ENCODE measurements at regions not wholly inside any gene's neighbourhood (a gene's known extent, or its start where the extent isn't known, plus 50 kb on each side); places are given as distances from the start of the nearest gene placed in this dataset.

DNA sequence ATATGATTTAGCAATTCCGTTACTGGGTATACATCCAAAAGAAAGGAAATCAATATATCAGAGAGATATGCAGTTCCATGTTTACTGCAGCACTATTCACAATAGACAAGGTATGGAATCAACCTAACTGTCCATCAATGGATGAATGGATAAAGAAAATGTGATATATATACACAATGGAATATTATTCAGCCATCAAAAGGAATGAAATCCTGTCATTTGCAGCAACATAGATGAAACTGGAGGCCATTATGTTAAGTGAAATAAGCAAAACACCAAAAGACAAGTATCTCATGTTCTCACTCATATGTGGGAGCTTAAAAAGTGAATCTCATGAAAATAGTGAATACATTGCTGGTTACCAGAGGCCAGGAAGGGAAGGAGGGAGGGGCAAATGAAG, 390.8 kb downstream of the ZFHX3 start:
- intact Hi-C loops (cut with DNase I, micrococcal nuclease), result no loop called here
- TF ChIP-seq, protein P1, sequence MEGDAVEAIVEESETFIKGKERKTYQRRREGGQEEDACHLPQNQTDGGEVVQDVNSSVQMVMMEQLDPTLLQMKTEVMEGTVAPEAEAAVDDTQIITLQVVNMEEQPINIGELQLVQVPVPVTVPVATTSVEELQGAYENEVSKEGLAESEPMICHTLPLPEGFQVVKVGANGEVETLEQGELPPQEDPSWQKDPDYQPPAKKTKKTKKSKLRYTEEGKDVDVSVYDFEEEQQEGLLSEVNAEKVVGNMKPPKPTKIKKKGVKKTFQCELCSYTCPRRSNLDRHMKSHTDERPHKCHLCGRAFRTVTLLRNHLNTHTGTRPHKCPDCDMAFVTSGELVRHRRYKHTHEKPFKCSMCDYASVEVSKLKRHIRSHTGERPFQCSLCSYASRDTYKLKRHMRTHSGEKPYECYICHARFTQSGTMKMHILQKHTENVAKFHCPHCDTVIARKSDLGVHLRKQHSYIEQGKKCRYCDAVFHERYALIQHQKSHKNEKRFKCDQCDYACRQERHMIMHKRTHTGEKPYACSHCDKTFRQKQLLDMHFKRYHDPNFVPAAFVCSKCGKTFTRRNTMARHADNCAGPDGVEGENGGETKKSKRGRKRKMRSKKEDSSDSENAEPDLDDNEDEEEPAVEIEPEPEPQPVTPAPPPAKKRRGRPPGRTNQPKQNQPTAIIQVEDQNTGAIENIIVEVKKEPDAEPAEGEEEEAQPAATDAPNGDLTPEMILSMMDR (IDR thresholded peaks at IDR 0.05), result no peak
- H3K4me1 ChIP-seq (ENCODE audit: low read depth), result no peaks in the 10 kb centered on the region
- no peak overlapping the region for H3K4me3 ChIP-seq
- no peaks in the 10 kb centered on the region for H3K9me3 ChIP-seq
- DNase-seq (no peak), ATAC-seq (no peak)
- H3K36me3 ChIP-seq (ENCODE audit: low read depth), result no peaks in the 10 kb centered on the region

DNA sequence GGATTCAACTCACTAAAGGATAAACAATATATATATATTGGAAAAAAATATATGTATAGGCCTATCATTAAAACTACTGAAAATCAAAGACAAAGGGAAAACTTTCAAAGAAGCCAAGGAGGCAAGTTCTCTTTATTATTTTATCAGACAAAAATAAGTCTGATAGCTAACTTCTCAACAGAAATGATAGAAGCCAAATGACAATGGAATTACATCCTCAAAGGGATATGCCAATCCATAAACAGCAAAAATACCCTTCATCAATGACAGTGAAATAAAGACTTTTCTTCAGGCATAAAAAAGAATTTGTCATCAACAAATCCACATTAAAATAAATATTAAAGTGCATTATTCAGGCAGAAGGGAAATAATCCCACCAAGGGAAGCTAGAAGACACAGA, 393.4 kb downstream of the ZFHX3 start:
- Histone ChIP-seq H3K36me3 (ENCODE audit: low read depth) (no peaks in the 10 kb centered on the region), H3K4me1 (ENCODE audit: low read depth) (no peaks in the 10 kb centered on the region), H3K9me3 (no peaks in the 10 kb centered on the region), H3K4me3 (no peak overlapping the region)
- intact Hi-C loops (cut with DNase I, micrococcal nuclease), result no loop called here
- TF ChIP-seq, protein P1 (IDR thresholded peaks at IDR 0.05), result no peak
- ATAC-seq (no peak), DNase-seq (no peak)

DNA sequence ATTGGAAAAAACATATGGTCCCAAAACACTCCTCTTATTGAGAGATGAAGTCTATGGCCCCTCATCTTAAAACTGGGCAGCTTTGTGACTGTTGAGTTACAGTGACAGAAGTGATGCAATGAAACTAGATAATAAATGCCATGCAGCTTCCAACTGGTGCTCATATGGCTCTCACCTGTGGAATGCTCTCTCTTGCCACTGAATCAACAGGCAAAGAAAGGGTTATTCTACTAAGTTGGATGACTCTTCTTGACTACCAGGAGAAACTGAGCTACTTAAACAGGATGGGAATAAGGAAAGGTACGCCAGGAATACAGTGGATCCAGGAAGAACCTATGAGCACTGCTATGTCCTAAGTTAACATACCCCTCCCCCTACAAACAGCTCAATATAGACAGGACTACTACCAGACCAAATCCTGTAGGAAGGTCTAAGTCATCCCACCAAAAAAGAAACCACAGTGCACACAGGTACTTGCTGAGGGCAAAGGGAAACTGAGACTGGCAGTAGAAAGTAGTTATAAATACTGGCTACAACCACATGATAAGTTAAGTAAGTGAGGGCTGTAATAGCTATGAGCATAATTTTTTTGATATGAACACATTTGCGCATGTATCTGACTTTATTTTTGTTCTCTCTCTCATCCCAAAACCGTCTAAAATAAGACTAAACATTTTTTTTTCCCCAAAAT, 398.5 kb downstream of the ZFHX3 start:
- Histone ChIP-seq H3K4me3 (no peak overlapping the region), H3K9me3 (no peaks in the 10 kb centered on the region), H3K36me3 (ENCODE audit: low read depth) (no peaks in the 10 kb centered on the region), H3K4me1 (ENCODE audit: low read depth) (no peaks in the 10 kb centered on the region)
- TF ChIP-seq, protein P1 (IDR thresholded peaks at IDR 0.05), result no peak
- ATAC-seq, result no peak
- intact Hi-C loops (cut with DNase I, micrococcal nuclease), result no loop called here
- DNase-seq, result no peak

DNA sequence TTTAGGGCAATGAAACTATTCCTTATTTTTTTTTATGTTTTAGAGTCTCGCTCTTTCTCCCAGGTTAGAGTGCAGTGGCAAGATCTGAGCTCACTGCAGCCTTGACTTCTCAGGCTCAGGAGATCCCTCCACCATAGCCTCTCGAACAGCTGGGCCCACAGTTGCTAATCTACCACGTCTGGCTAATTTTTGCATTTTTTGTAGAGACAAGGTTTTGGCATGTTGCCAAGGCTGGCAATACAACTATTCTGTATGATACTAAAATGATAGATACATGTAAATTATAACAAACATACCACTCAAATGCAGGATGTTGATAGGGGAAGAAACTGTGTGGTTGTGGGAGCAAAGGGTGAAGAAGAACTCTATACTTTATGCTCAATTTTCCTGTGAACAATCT, 401.3 kb downstream of the ZFHX3 start:
- H3K36me3 ChIP-seq (ENCODE audit: low read depth), result no peaks in the 10 kb centered on the region
- no peak for DNase-seq
- H3K4me1 ChIP-seq (ENCODE audit: low read depth), result no peaks in the 10 kb centered on the region
- no peak overlapping the region for H3K4me3 ChIP-seq
- intact Hi-C loops (cut with DNase I, micrococcal nuclease), result no loop called here
- TF ChIP-seq, protein P1 (IDR thresholded peaks at IDR 0.05), result no peak
- no peak for ATAC-seq
- peaks cover 8% of the 10 kb centered on the region for H3K9me3 ChIP-seq

- no peaks in the 10 kb centered on the region for H3K36me3 ChIP-seq (ENCODE audit: low read depth)
- no peak for ATAC-seq
- no peak for DNase-seq
- peaks cover 8% of the 10 kb centered on the region for H3K9me3 ChIP-seq
- TF ChIP-seq, protein P1 (IDR thresholded peaks at IDR 0.05), result no peak
- no peaks in the 10 kb centered on the region for H3K4me1 ChIP-seq (ENCODE audit: low read depth)
- no peak overlapping the region for H3K4me3 ChIP-seq
- intact Hi-C loops (cut with DNase I, micrococcal nuclease), result no loop called here
These were observed 402.4 kb downstream of the ZFHX3 start for GRCh38 chr16:72645538-72645937.

DNA sequence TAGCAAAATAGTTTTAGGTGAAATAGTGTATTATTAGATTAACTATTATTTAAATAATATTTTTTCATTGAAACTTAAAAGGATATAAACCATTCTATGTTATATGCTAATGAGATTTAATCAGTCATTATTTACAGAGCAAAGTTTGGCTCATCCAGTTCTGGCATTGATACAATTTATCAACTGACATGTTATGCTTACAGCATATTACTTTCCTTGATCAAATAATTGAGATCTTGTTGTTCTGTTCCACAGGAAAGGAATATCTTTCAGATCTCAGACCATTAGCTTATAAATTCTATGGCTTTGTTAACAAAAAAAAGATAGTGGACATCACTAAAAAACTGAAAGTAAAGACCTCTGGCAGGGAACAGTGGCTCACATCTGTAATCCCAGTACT, 403.0 kb downstream of the ZFHX3 start:
- ATAC-seq (no peak), DNase-seq (no peak)
- intact Hi-C loops (cut with DNase I, micrococcal nuclease), result no loop called here
- TF ChIP-seq, protein P1 (IDR thresholded peaks at IDR 0.05), result no peak
- Histone ChIP-seq H3K4me3 (no peak overlapping the region), H3K9me3 (peaks cover 10% of the 10 kb centered on the region), H3K36me3 (ENCODE audit: low read depth) (no peaks in the 10 kb centered on the region), H3K4me1 (ENCODE audit: low read depth) (no peaks in the 10 kb centered on the region)
